ENCODE measurements at regions not wholly inside any gene's neighbourhood (a gene's known extent, or its start where the extent isn't known, plus 50 kb on each side); places are given as distances from the start of the nearest gene placed in this dataset.

DNA sequence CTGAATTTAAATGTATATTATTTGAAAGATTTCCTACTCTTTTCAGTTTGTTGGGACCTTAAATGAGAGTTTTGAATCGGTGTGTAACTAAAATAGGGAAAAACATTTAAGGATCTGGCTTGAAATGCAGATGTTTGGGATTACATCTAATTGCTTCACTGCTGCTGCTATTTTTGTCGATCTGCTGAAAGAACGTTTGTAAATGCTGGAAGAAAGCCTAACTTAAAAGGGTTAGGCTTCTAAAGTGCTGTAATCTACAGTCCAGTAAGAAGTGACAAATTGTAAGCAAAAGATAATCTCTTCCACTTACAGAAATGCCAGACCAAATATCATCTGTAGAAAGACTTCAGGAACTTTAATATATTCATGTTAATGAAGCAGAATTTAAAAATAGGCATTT, 691.6 kb downstream of the ZNF385D start:
- Histone ChIP-seq H3K27ac (ENCODE audit: low read depth in 2 of 2, low read length in 1 of 2) (no peak overlapping the region), H3K4me1 (ENCODE audit: control insufficient read depth in 2 of 2, insufficient read depth in 2 of 2, low read length in 1 of 2) (no peaks in the 10 kb centered on the region), H3K4me3 (ENCODE audit: low read depth in 1 of 2, low read length in 2 of 2) (no peak overlapping the region), H3K36me3 (ENCODE audit: control insufficient read depth in 2 of 2, insufficient read depth in 2 of 2, low read length in 1 of 2) (no peaks in the 10 kb centered on the region), H3K27me3 (ENCODE audit: control insufficient read depth in 1 of 2, insufficient read depth in 2 of 2, low read length in 2 of 2) (no peaks in the 10 kb centered on the region), H3K9me3 (ENCODE audit: control insufficient read depth in 2 of 2, insufficient read depth in 1 of 2, low read depth in 1 of 2, low read length in 1 of 2) (no peaks in the 10 kb centered on the region)
- 36 to 40% methylated on average over 3 of the region's 3 CpGs for WGBS, 2 donors

DNA sequence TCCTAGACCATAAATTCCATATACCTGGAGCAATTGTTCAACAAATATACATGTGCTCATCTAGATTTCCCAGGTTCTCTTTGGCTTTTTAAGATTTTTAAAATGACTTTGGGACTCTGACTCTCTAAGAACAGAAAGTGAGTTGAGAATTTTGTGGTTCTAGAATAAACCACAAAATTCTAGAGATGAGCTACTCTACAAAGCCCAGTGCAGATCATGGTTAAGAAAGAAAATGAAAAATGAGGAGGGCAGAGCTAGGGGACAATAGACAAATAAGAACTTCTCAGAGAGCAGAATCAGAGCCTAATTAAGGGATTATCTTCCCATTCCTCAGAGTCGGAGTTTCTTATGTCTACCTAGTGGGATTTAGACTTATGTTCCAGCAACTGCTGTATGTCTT, 694.7 kb downstream of the ZNF385D start:
- H3K36me3 ChIP-seq (ENCODE audit: control insufficient read depth in 2 of 2, insufficient read depth in 2 of 2, low read length in 1 of 2) = no peaks in the 10 kb centered on the region
- 70 to 71% methylated on average over 1 of the region's 1 CpG for WGBS, 2 donors
- H3K4me3 ChIP-seq (ENCODE audit: low read depth in 1 of 2, low read length in 2 of 2) = no peak overlapping the region
- no peaks in the 10 kb centered on the region for H3K27me3 ChIP-seq (ENCODE audit: control insufficient read depth in 1 of 2, insufficient read depth in 2 of 2, low read length in 2 of 2)
- H3K4me1 ChIP-seq (ENCODE audit: control insufficient read depth in 2 of 2, insufficient read depth in 2 of 2, low read length in 1 of 2) = no peaks in the 10 kb centered on the region
- H3K27ac ChIP-seq (ENCODE audit: low read depth in 2 of 2, low read length in 1 of 2) = no peak overlapping the region
- no peaks in the 10 kb centered on the region for H3K9me3 ChIP-seq (ENCODE audit: control insufficient read depth in 2 of 2, insufficient read depth in 1 of 2, low read depth in 1 of 2, low read length in 1 of 2)

DNA sequence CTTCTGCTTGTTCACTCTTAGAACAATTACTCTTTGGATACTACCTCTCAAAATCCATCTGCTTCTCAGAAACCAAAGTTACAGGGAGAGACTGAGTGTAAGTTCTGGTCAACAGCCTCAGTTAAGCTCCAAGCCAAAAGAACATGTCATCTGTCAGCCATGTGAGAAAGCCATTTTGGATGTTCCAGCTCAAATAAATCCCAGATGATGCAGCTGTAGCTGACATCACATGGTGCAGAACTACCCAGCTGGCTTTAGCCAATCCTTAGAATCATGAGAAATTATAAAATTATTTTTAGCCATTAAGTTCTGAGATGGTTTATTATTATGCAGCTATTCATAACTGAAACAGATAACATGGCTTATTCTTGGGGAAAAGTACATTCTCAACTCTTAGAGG, 696.0 kb downstream of the ZNF385D start:
- H3K27ac ChIP-seq (ENCODE audit: low read depth in 2 of 2, low read length in 1 of 2) = no peak overlapping the region
- no peak overlapping the region for H3K4me3 ChIP-seq (ENCODE audit: low read depth in 1 of 2, low read length in 2 of 2)
- H3K36me3 ChIP-seq (ENCODE audit: control insufficient read depth in 2 of 2, insufficient read depth in 2 of 2, low read length in 1 of 2) = no peaks in the 10 kb centered on the region
- no peaks in the 10 kb centered on the region for H3K4me1 ChIP-seq (ENCODE audit: control insufficient read depth in 2 of 2, insufficient read depth in 2 of 2, low read length in 1 of 2)
- H3K27me3 ChIP-seq (ENCODE audit: control insufficient read depth in 1 of 2, insufficient read depth in 2 of 2, low read length in 2 of 2) = no peaks in the 10 kb centered on the region
- no peaks in the 10 kb centered on the region for H3K9me3 ChIP-seq (ENCODE audit: control insufficient read depth in 2 of 2, insufficient read depth in 1 of 2, low read depth in 1 of 2, low read length in 1 of 2)

DNA sequence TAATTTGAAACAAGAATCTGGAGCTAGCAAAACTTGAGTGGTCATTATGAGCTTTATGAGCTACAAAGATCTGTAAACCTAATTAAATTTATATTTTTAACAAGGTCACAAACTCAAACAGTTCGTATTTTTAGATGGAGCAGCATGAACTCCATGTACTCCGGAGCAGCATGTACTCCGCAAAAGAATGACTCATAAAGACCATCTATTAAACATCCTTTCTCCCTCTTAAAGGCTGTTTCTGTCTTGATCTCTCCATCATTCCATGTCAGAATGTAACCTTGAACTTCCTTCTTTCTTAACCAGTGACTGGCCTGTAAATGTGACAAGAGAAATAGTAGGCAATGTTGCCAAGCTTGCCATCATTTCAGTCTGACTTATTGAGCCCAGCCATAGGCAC, 696.9 kb downstream of the ZNF385D start:
- H3K27me3 ChIP-seq (ENCODE audit: control insufficient read depth in 1 of 2, insufficient read depth in 2 of 2, low read length in 2 of 2) = no peaks in the 10 kb centered on the region
- no peaks in the 10 kb centered on the region for H3K9me3 ChIP-seq (ENCODE audit: control insufficient read depth in 2 of 2, insufficient read depth in 1 of 2, low read depth in 1 of 2, low read length in 1 of 2)
- 66 to 68% methylated on average over 3 of the region's 3 CpGs for WGBS, 2 donors
- no peak overlapping the region for H3K27ac ChIP-seq (ENCODE audit: low read depth in 2 of 2, low read length in 1 of 2)
- no peaks in the 10 kb centered on the region for H3K4me1 ChIP-seq (ENCODE audit: control insufficient read depth in 2 of 2, insufficient read depth in 2 of 2, low read length in 1 of 2)
- no peaks in the 10 kb centered on the region for H3K36me3 ChIP-seq (ENCODE audit: control insufficient read depth in 2 of 2, insufficient read depth in 2 of 2, low read length in 1 of 2)
- no peak overlapping the region for H3K4me3 ChIP-seq (ENCODE audit: low read depth in 1 of 2, low read length in 2 of 2)

DNA sequence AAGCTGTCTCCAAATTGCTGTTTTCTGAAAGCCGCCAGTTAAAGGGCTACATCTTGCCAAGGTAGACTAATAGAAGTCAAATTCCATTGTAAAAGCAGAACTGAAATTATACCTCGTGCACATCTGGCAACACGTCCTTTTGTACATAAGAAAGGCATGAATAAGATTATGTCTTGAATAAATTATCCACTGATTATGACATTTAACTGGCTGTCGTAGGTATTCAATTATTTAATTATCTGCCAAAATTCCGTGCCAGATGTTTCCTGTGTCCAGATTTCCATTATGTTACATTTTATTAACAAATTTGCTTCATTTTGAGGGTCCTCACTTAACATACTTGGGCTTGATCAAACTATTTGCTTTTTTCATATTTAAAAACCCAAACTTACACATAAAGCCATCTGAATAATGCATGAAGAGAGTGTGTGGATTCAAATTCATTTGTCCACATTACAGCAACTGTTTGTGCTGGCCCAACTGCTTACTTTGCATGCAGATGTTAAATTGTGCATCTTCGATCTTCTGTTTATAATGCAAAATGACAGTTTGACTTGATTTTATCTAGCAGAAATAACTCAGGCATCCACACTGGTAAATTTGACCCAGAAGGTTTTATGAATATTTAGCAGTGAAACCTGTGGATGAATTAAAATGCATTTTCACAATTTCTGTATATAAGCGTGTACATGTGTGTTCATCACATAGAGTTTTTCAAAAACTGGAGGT, 701.5 kb downstream of the ZNF385D start:
- Histone ChIP-seq H3K4me1 (ENCODE audit: control insufficient read depth in 2 of 2, insufficient read depth in 2 of 2, low read length in 1 of 2) (no peaks in the 10 kb centered on the region), H3K36me3 (ENCODE audit: control insufficient read depth in 2 of 2, insufficient read depth in 2 of 2, low read length in 1 of 2) (no peaks in the 10 kb centered on the region), H3K4me3 (ENCODE audit: low read depth in 1 of 2, low read length in 2 of 2) (no peak overlapping the region), H3K27me3 (ENCODE audit: control insufficient read depth in 1 of 2, insufficient read depth in 2 of 2, low read length in 2 of 2) (no peaks in the 10 kb centered on the region), H3K9me3 (ENCODE audit: control insufficient read depth in 2 of 2, insufficient read depth in 1 of 2, low read depth in 1 of 2, low read length in 1 of 2) (no peaks in the 10 kb centered on the region), H3K27ac (ENCODE audit: low read depth in 2 of 2, low read length in 1 of 2) (no peak overlapping the region)
- WGBS, 2 donors = 57 to 70% methylated on average over 7 of the region's 7 CpGs

DNA sequence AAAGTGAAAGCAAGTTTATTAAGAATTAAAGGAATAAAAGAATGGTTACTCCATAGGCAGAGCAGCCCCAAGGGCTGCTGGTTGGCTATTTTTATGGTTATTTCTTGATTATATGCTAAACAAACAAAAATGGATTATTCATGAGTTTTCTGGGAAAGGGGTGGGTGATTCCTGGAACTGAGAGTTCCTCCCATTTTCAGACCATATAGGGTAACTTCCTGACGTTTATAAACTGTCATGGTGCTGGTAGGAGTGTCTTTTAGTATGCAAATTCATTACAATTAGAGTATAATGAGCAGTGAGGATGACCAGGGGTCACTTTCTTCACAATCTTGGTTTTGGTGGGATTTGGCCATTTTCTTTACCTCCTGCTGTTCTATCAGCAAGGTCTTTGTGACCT, 707.9 kb downstream of the ZNF385D start:
- no peaks in the 10 kb centered on the region for H3K4me1 ChIP-seq (ENCODE audit: control insufficient read depth in 2 of 2, insufficient read depth in 2 of 2, low read length in 1 of 2)
- no peak overlapping the region for H3K27ac ChIP-seq (ENCODE audit: low read depth in 2 of 2, low read length in 1 of 2)
- H3K4me3 ChIP-seq (ENCODE audit: low read depth in 1 of 2, low read length in 2 of 2) = no peak overlapping the region
- no peaks in the 10 kb centered on the region for H3K36me3 ChIP-seq (ENCODE audit: control insufficient read depth in 2 of 2, insufficient read depth in 2 of 2, low read length in 1 of 2)
- no peaks in the 10 kb centered on the region for H3K9me3 ChIP-seq (ENCODE audit: control insufficient read depth in 2 of 2, insufficient read depth in 1 of 2, low read depth in 1 of 2, low read length in 1 of 2)
- no peaks in the 10 kb centered on the region for H3K27me3 ChIP-seq (ENCODE audit: control insufficient read depth in 1 of 2, insufficient read depth in 2 of 2, low read length in 2 of 2)
- WGBS, 2 donors = 30 to 47% methylated on average over 1 of the region's 1 CpG

DNA sequence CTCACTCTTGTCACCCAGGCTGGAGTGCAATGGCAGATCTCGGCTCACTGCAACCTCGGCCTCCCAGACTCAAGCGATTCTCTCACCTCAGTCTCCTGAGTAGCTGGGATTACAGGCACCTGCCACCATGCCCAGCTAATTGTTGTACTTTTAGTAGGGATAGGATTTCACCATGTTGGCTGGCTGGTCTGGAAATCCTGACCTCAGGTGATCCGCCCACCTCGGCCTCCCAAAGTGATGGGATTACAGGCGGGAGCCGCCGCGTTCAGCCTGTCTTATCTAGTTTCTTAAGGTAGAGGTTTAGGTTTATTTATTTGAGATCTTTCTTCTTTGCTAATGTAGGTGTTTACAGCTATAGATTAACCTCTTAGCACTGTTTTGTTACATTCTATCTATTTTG, 708.8 kb downstream of the ZNF385D start:
- 88 to 97% methylated on average over 9 of the region's 9 CpGs for WGBS, 2 donors
- H3K4me1 ChIP-seq (ENCODE audit: control insufficient read depth in 2 of 2, insufficient read depth in 2 of 2, low read length in 1 of 2) = no peaks in the 10 kb centered on the region
- no peaks in the 10 kb centered on the region for H3K27me3 ChIP-seq (ENCODE audit: control insufficient read depth in 1 of 2, insufficient read depth in 2 of 2, low read length in 2 of 2)
- H3K27ac ChIP-seq (ENCODE audit: low read depth in 2 of 2, low read length in 1 of 2) = no peak overlapping the region
- H3K9me3 ChIP-seq (ENCODE audit: control insufficient read depth in 2 of 2, insufficient read depth in 1 of 2, low read depth in 1 of 2, low read length in 1 of 2) = no peaks in the 10 kb centered on the region
- no peak overlapping the region for H3K4me3 ChIP-seq (ENCODE audit: low read depth in 1 of 2, low read length in 2 of 2)
- no peaks in the 10 kb centered on the region for H3K36me3 ChIP-seq (ENCODE audit: control insufficient read depth in 2 of 2, insufficient read depth in 2 of 2, low read length in 1 of 2)

DNA sequence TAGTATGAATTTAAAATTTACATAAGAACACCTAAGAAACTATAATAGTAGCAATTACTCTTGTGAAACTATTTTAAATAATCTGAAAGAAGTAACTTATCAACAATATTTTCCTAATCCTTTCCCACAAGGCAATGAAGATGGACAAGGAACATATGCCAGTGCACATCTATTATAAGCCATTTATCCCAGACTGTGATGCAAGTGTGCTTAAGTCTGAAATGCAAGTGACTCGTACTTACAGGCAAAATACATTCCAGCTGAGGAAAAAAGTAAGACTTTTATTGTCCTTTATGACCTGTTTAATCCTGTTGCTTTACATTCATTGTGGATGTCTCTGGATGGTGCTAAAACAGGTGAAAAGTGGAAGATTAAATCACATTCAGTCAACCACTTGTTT, 709.4 kb downstream of the ZNF385D start:
- WGBS, 2 donors = 10 to 33% methylated on average over 1 of the region's 1 CpG
- H3K27ac ChIP-seq (ENCODE audit: low read depth in 2 of 2, low read length in 1 of 2) = no peak overlapping the region
- no peaks in the 10 kb centered on the region for H3K9me3 ChIP-seq (ENCODE audit: control insufficient read depth in 2 of 2, insufficient read depth in 1 of 2, low read depth in 1 of 2, low read length in 1 of 2)
- no peak overlapping the region for H3K4me3 ChIP-seq (ENCODE audit: low read depth in 1 of 2, low read length in 2 of 2)
- no peaks in the 10 kb centered on the region for H3K36me3 ChIP-seq (ENCODE audit: control insufficient read depth in 2 of 2, insufficient read depth in 2 of 2, low read length in 1 of 2)
- H3K4me1 ChIP-seq (ENCODE audit: control insufficient read depth in 2 of 2, insufficient read depth in 2 of 2, low read length in 1 of 2) = no peaks in the 10 kb centered on the region
- H3K27me3 ChIP-seq (ENCODE audit: control insufficient read depth in 1 of 2, insufficient read depth in 2 of 2, low read length in 2 of 2) = no peaks in the 10 kb centered on the region

DNA sequence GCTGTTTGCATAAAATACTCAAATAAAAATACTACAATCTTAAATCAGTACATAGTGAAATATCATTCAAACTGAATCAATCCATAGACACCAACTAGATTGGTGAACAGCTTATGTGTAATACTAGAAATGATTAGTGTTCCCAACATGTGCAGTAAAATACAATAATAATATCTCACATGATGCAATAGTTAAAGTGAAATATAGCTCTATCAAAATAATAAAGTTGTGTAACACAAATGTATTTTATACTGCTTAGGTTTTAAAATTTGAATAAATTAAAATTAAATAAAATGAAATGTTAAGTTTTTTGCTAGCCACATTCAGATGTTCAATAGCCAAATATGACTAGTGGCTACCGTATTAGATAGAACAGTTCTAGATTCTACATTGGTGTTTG, 714.1 kb downstream of the ZNF385D start:
- WGBS, 2 donors = 93 to 94% methylated on average over 1 of the region's 1 CpG

DNA sequence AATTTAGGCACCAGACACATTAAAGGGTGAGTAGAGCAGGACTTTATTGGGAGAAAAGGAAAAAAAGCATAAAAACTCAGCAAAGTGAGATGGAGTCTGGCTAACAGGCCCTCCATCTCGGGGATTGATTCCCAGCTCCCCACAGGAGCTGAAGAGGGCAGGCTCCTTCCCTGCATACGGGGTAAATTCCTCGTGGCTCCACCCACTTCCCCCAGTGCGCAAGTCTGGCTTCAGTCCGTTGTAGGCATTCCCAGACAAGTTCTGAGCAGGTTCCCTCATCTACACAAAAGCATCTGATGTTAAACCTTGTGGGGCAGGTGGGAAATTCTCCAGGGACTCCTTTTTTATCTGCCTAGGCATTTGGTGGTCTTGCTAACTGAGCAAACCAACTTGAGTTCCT, 722.6 kb downstream of the ZNF385D start:
- 80 to 82% methylated on average over 5 of the region's 5 CpGs for WGBS, 2 donors
- no peak overlapping the region for H3K4me3 ChIP-seq (ENCODE audit: low read depth in 1 of 2, low read length in 2 of 2)
- no peaks in the 10 kb centered on the region for H3K27me3 ChIP-seq (ENCODE audit: control insufficient read depth in 1 of 2, insufficient read depth in 2 of 2, low read length in 2 of 2)

More for the DNA sequence above, 714.1 kb downstream of the ZNF385D start:
- Histone ChIP-seq H3K27ac (ENCODE audit: low read depth in 2 of 2, low read length in 1 of 2) (no peak overlapping the region), H3K4me1 (ENCODE audit: control insufficient read depth in 2 of 2, insufficient read depth in 2 of 2, low read length in 1 of 2) (no peaks in the 10 kb centered on the region), H3K4me3 (ENCODE audit: low read depth in 1 of 2, low read length in 2 of 2) (no peak overlapping the region), H3K27me3 (ENCODE audit: control insufficient read depth in 1 of 2, insufficient read depth in 2 of 2, low read length in 2 of 2) (no peaks in the 10 kb centered on the region), H3K36me3 (ENCODE audit: control insufficient read depth in 2 of 2, insufficient read depth in 2 of 2, low read length in 1 of 2) (no peaks in the 10 kb centered on the region), H3K9me3 (ENCODE audit: control insufficient read depth in 2 of 2, insufficient read depth in 1 of 2, low read depth in 1 of 2, low read length in 1 of 2) (no peaks in the 10 kb centered on the region)

More for the DNA sequence above, 722.6 kb downstream of the ZNF385D start:
- no peak overlapping the region for H3K27ac ChIP-seq (ENCODE audit: low read depth in 2 of 2, low read length in 1 of 2)
- H3K4me1 ChIP-seq (ENCODE audit: control insufficient read depth in 2 of 2, insufficient read depth in 2 of 2, low read length in 1 of 2) = no peaks in the 10 kb centered on the region
- H3K9me3 ChIP-seq (ENCODE audit: control insufficient read depth in 2 of 2, insufficient read depth in 1 of 2, low read depth in 1 of 2, low read length in 1 of 2) = no peaks in the 10 kb centered on the region
- H3K36me3 ChIP-seq (ENCODE audit: control insufficient read depth in 2 of 2, insufficient read depth in 2 of 2, low read length in 1 of 2) = no peaks in the 10 kb centered on the region
